Body of pancreas (tissue), 4 donors: ENCODE measurements at regions not wholly inside any gene's neighbourhood (a gene's known extent, or its start where the extent isn't known, plus 50 kb on each side); places are given as distances from the start of the nearest gene placed in this dataset.

Source experiments
- CTCF ChIP-seq, 7 experiments: fragments of 450-650 bp in 4 of 7; fragments of 200-600 bp in 3 of 7; sonication (generic) in 3 of 7; IDR thresholded peaks; one replicate each; pipeline ENCODE4 v1.5.1; 2016 to 2019; ENCODE audit warnings: antibody characterized with exemption in 7 of 7
- POLR2A ChIP-seq, 3 donors: fragments of 450-650 bp; IDR thresholded peaks; one replicate each; pipeline ENCODE4 v1.6.1; 2016; ENCODE audit warnings: antibody characterized with exemption in 3 of 3, mild to moderate bottlenecking in 2 of 3

GRCh38 chr14:34058510-34058909 is 107.6 kb upstream of the EGLN3 start:
- TF ChIP-seq CTCF (IDR thresholded peaks at IDR 0.05) (no peak), POLR2A (IDR thresholded peaks at IDR 0.05) (no peak)
